ENCODE measurements at regions not wholly inside any gene's neighbourhood (a gene's known extent, or its start where the extent isn't known, plus 50 kb on each side); places are given as distances from the start of the nearest gene placed in this dataset.

DNA sequence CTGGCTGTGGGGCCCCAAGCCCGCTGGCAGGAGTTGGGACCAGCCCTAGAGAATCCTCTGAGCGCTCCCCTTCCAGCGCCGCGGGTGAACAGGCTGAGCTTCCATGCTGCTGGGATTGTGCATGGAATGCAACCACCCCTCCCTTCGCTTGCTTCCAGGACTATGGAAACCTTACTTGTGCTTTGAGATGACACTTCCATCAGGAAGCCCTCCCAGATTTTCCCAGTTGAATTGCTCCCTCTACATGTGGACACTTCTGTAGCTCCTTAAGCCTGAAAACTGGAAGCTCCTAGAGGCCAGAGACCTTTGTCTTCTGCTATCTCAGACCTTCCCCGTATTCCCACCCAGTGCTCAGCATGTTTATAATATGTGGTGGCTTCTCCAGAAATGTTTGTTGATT, 213.2 kb upstream of the RPL38 start:
- H3K4me3 ChIP-seq (ENCODE audit: low read depth, low read length), result no peak overlapping the region
- TF ChIP-seq, protein P1, sequence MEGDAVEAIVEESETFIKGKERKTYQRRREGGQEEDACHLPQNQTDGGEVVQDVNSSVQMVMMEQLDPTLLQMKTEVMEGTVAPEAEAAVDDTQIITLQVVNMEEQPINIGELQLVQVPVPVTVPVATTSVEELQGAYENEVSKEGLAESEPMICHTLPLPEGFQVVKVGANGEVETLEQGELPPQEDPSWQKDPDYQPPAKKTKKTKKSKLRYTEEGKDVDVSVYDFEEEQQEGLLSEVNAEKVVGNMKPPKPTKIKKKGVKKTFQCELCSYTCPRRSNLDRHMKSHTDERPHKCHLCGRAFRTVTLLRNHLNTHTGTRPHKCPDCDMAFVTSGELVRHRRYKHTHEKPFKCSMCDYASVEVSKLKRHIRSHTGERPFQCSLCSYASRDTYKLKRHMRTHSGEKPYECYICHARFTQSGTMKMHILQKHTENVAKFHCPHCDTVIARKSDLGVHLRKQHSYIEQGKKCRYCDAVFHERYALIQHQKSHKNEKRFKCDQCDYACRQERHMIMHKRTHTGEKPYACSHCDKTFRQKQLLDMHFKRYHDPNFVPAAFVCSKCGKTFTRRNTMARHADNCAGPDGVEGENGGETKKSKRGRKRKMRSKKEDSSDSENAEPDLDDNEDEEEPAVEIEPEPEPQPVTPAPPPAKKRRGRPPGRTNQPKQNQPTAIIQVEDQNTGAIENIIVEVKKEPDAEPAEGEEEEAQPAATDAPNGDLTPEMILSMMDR (IDR thresholded peaks at IDR 0.05; ENCODE audit: low read depth, low read length), result no peak

DNA sequence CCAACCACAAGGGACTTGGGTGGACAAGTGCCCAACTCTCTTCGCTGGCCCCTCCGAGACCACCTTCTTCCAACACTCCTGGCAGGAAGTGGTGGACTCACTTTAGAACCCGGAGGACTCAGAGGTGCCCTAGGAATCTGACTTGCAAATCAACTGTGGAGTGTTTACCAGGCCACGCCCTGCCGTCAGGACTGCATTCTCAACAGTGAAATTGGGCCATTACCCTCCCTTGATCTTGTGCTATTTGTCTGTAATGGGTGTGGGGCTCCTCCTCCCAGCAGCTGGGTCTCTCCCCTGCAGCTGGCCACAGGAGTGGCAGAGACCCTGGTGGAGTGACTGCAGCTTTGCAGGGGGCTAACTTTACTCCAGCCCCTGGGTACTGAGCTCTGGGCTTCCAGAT, 212.2 kb upstream of the RPL38 start:
- TF ChIP-seq, protein P1 (IDR thresholded peaks at IDR 0.05; ENCODE audit: low read depth, low read length), result no peak
- no peak overlapping the region for H3K4me3 ChIP-seq (ENCODE audit: low read depth, low read length)

DNA sequence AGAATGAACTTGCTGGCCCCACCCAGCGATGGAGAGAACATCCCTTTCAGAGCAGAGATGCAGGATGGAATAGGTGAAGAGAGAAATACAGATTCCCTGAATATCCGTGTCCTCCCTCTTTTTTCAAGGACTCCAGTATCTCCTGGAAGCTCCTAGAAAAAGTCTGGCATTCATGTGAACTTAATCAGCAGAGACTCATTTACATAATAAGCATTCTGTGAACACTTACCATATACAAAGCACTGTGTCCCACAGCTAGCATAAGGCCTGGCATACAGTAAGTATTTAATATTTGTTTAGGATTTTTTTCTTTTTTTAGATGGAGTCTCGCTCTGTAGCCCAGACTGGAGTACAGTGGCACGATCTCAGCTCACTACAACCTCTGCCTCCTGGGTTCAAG, 208.5 kb upstream of the RPL38 start:
- no peak overlapping the region for H3K4me3 ChIP-seq (ENCODE audit: low read depth, low read length)
- TF ChIP-seq, protein P1 (IDR thresholded peaks at IDR 0.05; ENCODE audit: low read depth, low read length), result no peak

DNA sequence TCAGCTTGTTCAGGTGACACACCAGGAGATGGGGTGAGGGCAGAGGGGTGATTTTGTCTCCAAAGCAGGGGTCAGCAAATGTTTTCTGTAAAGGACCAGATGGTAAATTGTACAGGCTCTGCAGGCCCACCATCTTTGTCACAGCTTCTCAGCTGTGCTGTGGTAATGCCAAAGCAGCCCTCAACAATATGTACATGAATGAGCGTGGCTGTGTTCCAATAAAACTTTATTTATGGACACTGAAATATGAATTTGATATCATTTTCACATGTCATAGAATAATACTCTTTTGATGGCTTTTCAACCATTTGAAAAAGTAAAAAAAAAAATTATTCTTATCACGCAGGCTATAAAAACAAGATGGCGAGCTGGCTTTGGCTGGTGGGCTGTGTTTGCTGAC, 206.4 kb upstream of the RPL38 start:
- TF ChIP-seq, protein P1 (IDR thresholded peaks at IDR 0.05; ENCODE audit: low read depth, low read length), result no peak

DNA sequence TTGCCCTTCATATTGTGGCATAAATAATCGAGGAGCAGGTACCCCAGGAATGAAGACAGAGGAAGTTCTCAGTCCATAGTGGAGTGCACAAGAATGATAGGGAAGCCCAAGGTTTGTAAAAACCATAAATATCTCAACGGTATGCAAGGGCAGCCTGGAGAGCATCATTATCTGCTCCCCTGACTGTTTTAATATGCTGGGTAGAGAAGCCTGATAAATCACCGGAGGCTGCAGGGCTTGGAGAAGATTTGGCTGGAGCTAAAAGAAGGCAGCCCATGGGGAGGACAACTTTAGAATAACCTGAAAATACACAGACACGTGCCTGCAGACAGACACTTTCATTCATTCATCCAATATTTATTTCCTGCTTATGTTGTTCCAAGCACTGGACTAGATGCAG, 205.2 kb upstream of the RPL38 start:
- TF ChIP-seq, protein P1 (IDR thresholded peaks at IDR 0.05; ENCODE audit: low read depth, low read length), result no peak
- H3K4me3 ChIP-seq (ENCODE audit: low read depth, low read length), result no peak overlapping the region

More for the DNA sequence above, 206.4 kb upstream of the RPL38 start:
- H3K4me3 ChIP-seq (ENCODE audit: low read depth, low read length), result no peak overlapping the region

DNA sequence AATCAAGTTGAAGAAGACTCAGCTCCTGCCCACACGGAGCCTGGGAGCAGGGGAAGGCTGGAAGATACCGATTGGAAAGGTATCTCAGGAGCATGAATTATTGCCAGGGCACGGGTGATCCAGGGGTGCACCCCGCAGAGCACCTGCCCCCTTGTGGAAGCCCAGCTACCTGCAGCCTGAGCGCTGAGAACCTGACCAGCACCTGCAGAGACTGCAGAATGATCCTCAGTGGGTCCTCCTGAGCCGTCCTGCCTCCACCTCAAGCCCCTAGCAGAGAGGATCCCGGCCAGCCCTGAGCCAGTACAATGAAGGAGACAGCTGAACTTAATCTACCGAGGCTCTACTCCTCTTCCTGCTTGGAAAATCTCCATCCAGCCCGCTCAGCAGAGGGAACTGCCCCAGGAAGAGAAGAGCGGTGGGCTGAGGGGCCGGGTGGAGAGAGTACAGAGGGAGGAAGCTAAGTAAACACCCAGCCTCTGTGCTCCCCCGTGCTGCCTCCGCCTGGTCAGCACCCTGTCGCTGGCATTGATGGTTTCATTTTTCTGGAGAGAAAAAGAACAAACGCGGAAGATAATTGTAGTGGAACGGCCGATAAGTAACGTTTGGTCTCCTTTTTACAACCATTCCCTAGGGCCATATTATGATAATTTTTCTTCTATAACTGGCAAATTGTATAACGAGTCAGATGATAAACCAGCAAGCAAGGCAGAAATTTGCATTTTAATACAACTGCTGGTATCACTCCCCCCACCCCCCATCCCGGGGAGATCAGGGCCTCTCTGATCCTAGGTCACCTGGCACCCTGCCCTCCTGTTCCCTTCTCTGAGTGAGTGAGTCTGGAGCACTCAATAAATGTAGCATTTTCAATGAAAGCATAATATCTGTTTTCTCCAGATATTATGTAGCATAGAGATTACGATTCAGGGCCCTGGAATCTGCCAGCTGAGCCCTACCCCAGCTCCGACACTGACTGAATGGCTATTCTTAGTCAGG, 204.5 kb upstream of the RPL38 start:
- TF ChIP-seq, protein P1 (IDR thresholded peaks at IDR 0.05; ENCODE audit: low read depth, low read length), result no peak
- H3K4me3 ChIP-seq (ENCODE audit: low read depth, low read length), result no peak overlapping the region

DNA sequence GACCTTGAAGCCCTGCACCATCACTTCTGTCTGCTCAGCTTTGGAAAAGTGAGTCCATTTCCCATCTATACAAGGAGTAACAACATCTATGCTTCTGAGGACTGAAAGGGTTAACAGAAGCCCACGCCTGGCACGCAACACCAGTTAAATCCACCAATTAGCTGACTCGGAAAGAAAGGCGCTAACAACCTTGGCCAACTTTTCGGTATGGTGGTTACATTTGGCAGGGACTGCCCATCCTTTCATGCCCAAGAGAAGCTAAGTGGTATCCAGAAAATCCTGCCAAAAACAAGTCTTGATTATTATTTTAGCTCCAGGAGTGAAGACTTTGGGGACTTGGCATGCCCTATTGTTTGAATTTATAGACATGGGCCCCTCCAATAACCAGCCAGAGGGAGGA, 202.3 kb upstream of the RPL38 start:
- TF ChIP-seq, protein P1 (IDR thresholded peaks at IDR 0.05; ENCODE audit: low read depth, low read length), result no peak
- H3K4me3 ChIP-seq (ENCODE audit: low read depth, low read length), result no peak overlapping the region

Measured in WI38 (cell line).